Pancreas (tissue), 10 donors: ENCODE measurements at regions not wholly inside any gene's neighbourhood (a gene's known extent, or its start where the extent isn't known, plus 50 kb on each side); places are given as distances from the start of the nearest gene placed in this dataset.

Experiments
- ATAC-seq, 4 donors: fragments of 200-7000 bp; cut with Tn5 transposase; one replicate each; pipeline versions ENCODE4 v1.8.0 to v1.9.1; 2020; ENCODE audit warnings: mild to moderate bottlenecking in 4 of 4, moderate library complexity in 4 of 4
- DNase-seq, 6 donors: peaks; one replicate each; pipeline ENCODE4 v3.0.0-alpha.2; 2020
- FAIRE-seq: peaks from 2 replicates; lab custom pipeline; 2012; peaks lifted over from hg19 to GRCh38; lab: Jason Lieb, UNC
- H3K27ac ChIP-seq, 4 donors: fragments of 200-600 bp; sonication (generic); 1 replicate in 3 of 4; 2 replicates in 1 of 4; pipeline versions ENCODE4 v1.5.0 to v1.8.0; 2020
- H3K27me3 ChIP-seq, 4 donors: fragments of 200-600 bp; one replicate each; pipeline ENCODE4 v1.8.0; 2021
- H3K36me3 ChIP-seq, 3 donors: fragments of 200-600 bp; sonication (generic) in 1 of 3; one replicate each; pipeline versions ENCODE4 v1.5.0 to v1.8.0; 2020 to 2021
- H3K4me1 ChIP-seq, 3 donors: fragments of 200-600 bp; one replicate each; pipeline ENCODE4 v1.8.0; 2021
- H3K4me3 ChIP-seq, 4 donors: fragments of 200-600 bp; sonication (generic) in 2 of 4; one replicate each; pipeline versions ENCODE4 v1.5.0 to v1.8.0; 2020 to 2021
- H3K9me3 ChIP-seq, 4 donors: fragments of 200-600 bp; one replicate each; pipeline ENCODE4 v1.8.0; 2021
- CTCF ChIP-seq, 4 donors: fragments of 200-600 bp; sonication (generic) in 3 of 4; IDR thresholded peaks; one replicate each; pipeline versions ENCODE4 v1.5.0 to v1.8.0; 2021; ENCODE audit warnings: antibody characterized with exemption in 4 of 4
- WGBS, 2 donors: extraction: QIAGEN DNeasy Blood & Tissue Kit; methylation state at CpG; one replicate each; pipeline ENCODE4 v1.1.7; 2013; 5-methylcytosine and 5-hydroxymethylcytosine counted together
- intact Hi-C, 3 donors: fragments of 100-400 bp; cut with DNase I; formaldehyde crosslinking; loops; one replicate each; pipeline versions ENCODE4 v1.11.1 to v1.14.2; 2022
- donor health status: healthy with polysubstance abuse.
- donor health status: DM: no; HTN: no; CAD: no; lungs with moderate emphysema.
- donor health status: DM: no; HTN: no; CAD: no.
- donor health status: control.
- donor health status: control.
- donor health status: Bipolar disorder and iron deficiency.
- donor health status: DM: yes; HTN: yes; CAD: no.
- donor health status: DM: no; HTN: no; CAD: no.
- donor health status: DM: no; HTN: no; CAD: no.
- donor health status: DM: yes; HTN: yes; CAD: no.

GRCh38 chrX:69311936-69312670 lies 146.8 kb upstream of the PJA1 start:
- ATAC-seq, result no peak
- no peaks in the 10 kb centered on the region for H3K36me3 ChIP-seq
- intact Hi-C loops, result no loop called here
- H3K4me3 ChIP-seq, result no peak overlapping the region
- H3K9me3 ChIP-seq, result no peaks in the 10 kb centered on the region
- H3K27me3 ChIP-seq, result no peaks in the 10 kb centered on the region
- H3K27ac ChIP-seq, result no peak overlapping the region
- H3K4me1 ChIP-seq, result no peaks in the 10 kb centered on the region
- no peak for FAIRE-seq
- no peak for TF ChIP-seq CTCF (IDR thresholded peaks at IDR 0.05)
- 80 to 83% methylated on average over 11 of the region's 11 CpGs for WGBS, 2 donors
- peak in 1 of 6 donors; percentile 9 for DNase-seq

DNA sequence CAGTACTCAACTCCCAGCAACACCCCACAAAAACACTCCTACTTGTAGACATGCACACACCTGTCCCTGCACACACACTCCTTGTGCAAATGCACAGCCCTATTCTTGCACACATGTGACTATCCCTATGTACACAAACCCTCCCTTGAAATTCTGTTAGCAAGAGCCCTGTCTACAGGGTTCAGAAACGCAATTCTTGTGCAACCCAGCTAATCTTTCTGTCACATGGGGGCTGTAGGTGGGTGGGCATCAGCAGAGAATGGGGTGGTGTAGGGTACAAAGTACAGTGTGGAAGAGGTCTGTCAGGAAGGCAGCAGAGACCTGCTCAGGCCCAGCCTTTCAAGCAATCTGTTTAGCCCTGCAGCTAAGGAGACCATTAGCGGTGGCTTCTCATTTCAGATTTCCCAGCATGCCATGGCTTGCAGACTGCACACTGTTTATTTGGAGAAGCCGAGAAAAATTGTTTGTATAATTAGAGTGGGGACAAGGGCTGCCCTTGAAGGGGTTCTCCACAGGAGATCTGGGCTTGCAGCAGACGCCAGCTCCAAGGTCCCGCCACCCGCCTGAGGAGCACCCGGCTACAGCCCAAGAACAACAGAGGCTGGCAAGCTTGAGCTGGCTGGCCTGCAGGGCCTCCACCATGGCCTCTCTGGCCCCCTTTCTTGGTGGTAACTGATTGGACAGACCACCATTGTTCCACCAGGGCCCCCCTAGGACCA lies 144.0 kb upstream of the PJA1 start:
- Histone ChIP-seq H3K27ac (no peak overlapping the region), H3K27me3 (no peaks in the 10 kb centered on the region), H3K36me3 (no peaks in the 10 kb centered on the region), H3K4me1 (no peaks in the 10 kb centered on the region), H3K9me3 (no peaks in the 10 kb centered on the region), H3K4me3 (no peak overlapping the region)
- intact Hi-C loops, result no loop called here
- WGBS, 2 donors, result 78 to 82% methylated on average over 7 of the region's 7 CpGs
- DNase-seq, result peak in 1 of 6 donors; percentile 21
- no peak for ATAC-seq
- FAIRE-seq, result no peak
- TF ChIP-seq CTCF (IDR thresholded peaks at IDR 0.05), result no peak

DNA sequence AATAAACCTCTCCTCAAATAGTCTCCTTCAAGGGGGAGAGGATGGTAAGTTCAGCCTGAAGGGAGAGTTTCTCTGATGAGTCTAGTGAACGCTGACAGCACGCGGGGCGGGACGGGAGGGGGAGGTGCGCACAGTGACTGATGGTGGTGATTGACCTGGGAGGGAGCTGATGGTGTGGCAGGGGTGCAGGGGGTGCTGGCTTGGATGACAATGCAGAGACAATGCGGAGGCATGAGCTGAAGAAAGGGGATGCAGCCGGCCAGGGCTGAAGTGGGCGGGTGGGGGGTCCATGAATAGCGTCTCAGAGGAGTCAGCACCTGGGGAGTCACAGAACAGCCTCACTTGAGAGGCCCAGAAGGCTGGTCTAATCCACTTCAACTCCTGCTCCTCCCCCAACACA lies 142.5 kb upstream of the PJA1 start:
- Histone ChIP-seq H3K36me3 (no peaks in the 10 kb centered on the region), H3K27me3 (peaks cover 0 to 13% (median 0%) of the 10 kb centered on the region in 4 donors), H3K4me1 (no peaks in the 10 kb centered on the region), H3K27ac (no peak overlapping the region), H3K9me3 (no peaks in the 10 kb centered on the region), H3K4me3 (no peak overlapping the region)
- 58 to 77% methylated on average over 10 of the region's 10 CpGs for WGBS, 2 donors
- TF ChIP-seq CTCF (IDR thresholded peaks at IDR 0.05), result no peak
- DNase-seq, result peak in 1 of 6 donors; percentile 45
- intact Hi-C loops, result no loop called here
- ATAC-seq, result no peak
- FAIRE-seq, result no peak

GRCh38 chrX:69307029-69307428 lies 141.8 kb upstream of the PJA1 start:
- no peak for TF ChIP-seq CTCF (IDR thresholded peaks at IDR 0.05)
- Histone ChIP-seq H3K4me1 (no peaks in the 10 kb centered on the region), H3K27me3 (peaks cover 0 to 16% (median 0%) of the 10 kb centered on the region in 4 donors)

DNA sequence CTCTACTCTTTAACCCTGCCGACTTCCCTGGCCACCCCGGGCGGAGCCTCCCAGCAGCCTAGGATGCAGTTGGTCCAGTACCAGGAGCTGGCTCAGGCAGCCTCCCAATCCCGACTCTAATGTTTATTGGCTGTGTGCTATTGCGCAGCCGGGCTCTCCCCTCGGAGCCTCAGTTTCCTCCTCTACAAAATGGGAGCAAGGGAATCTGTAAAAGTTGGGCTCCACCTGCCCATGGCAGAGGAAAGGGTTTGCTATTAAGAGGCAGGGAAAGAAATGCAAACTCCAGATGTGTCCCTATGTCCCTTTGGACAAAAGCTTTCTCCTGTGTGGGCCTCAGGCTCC lies 140.8 kb upstream of the PJA1 start:
- no peak for FAIRE-seq
- Histone ChIP-seq H3K27me3 (peaks cover 0 to 17% (median 0%) of the 10 kb centered on the region in 4 donors), H3K4me3 (no peak overlapping the region), H3K36me3 (no peaks in the 10 kb centered on the region), H3K4me1 (no peaks in the 10 kb centered on the region), H3K27ac (no peak overlapping the region), H3K9me3 (no peaks in the 10 kb centered on the region)
- intact Hi-C loops, result no loop called here
- no peak for ATAC-seq
- no peak for TF ChIP-seq CTCF (IDR thresholded peaks at IDR 0.05)
- DNase-seq, result peak in 1 of 6 donors; percentile 42
- WGBS, 2 donors, result 74 to 75% methylated on average over 7 of the region's 7 CpGs

More at GRCh38 chrX:69307029-69307428, 141.8 kb upstream of the PJA1 start:
- FAIRE-seq, result no peak
- Histone ChIP-seq H3K36me3 (no peaks in the 10 kb centered on the region), H3K4me3 (no peak overlapping the region), H3K9me3 (no peaks in the 10 kb centered on the region), H3K27ac (no peak overlapping the region)
- 79 to 91% methylated on average over 1 of the region's 1 CpG for WGBS, 2 donors
- intact Hi-C loops, result no loop called here
- no peak for ATAC-seq
- DNase-seq, result peak in 1 of 6 donors; percentile 15
